A204.1 (cell line): ENCODE measurements at regions not wholly inside any gene's neighbourhood (a gene's known extent, or its start where the extent isn't known, plus 50 kb on each side); places are given as distances from the start of the nearest gene placed in this dataset.
A peak's percentile ranks its signal among the peaks of the same experiment; 100 is the strongest.

Experiments used
- FAIRE-seq: peaks from 2 replicates; lab custom pipeline; 2012; peaks lifted over from hg19 to GRCh38; lab: Jason Lieb, UNC

GRCh38 chr18:70494524-70494923, 205.7 kb downstream of the SOCS6 start:
- no peak for FAIRE-seq

GRCh38 chr18:70493461-70493860, 204.6 kb downstream of the SOCS6 start:
- FAIRE-seq = no peak

GRCh38 chr18:70491734-70492348, 203.0 kb downstream of the SOCS6 start:
- FAIRE-seq = peak; percentile 57

GRCh38 chr18:70489986-70490933, 201.4 kb downstream of the SOCS6 start:
- FAIRE-seq = peak; percentile 74

- FAIRE-seq = no peak
Measured at GRCh38 chr18:70489571-70489970, 200.7 kb downstream of the SOCS6 start.

- no peak for FAIRE-seq
Measured at GRCh38 chr18:70469916-70470315, 181.1 kb downstream of the SOCS6 start.

GRCh38 chr18:70468861-70469547, 180.2 kb downstream of the SOCS6 start:
- FAIRE-seq = no peak

GRCh38 chr18:70464343-70465114, 175.7 kb downstream of the SOCS6 start:
- FAIRE-seq = no peak

- FAIRE-seq = no peak
Measured at GRCh38 chr18:70463085-70463484, 174.2 kb downstream of the SOCS6 start.

GRCh38 chr18:70462078-70462439, 173.2 kb downstream of the SOCS6 start:
- FAIRE-seq = no peak

- FAIRE-seq = no peak
Measured at GRCh38 chr18:70461323-70462077, 172.7 kb downstream of the SOCS6 start.

GRCh38 chr18:70459731-70460130, 170.9 kb downstream of the SOCS6 start:
- FAIRE-seq = no peak

- FAIRE-seq = no peak
Measured at GRCh38 chr18:70459251-70459650, 170.4 kb downstream of the SOCS6 start.

- FAIRE-seq = no peak
Measured at GRCh38 chr18:70457788-70458187, 168.9 kb downstream of the SOCS6 start.

- no peak for FAIRE-seq
Measured at GRCh38 chr18:70457223-70457622, 168.4 kb downstream of the SOCS6 start.

GRCh38 chr18:70456376-70456775, 167.5 kb downstream of the SOCS6 start:
- FAIRE-seq = no peak

GRCh38 chr18:70455731-70456130, 166.9 kb downstream of the SOCS6 start:
- no peak for FAIRE-seq

GRCh38 chr18:70454704-70455322, 166.0 kb downstream of the SOCS6 start:
- FAIRE-seq = peak; percentile 97

- no peak for FAIRE-seq
Measured at GRCh38 chr18:70453058-70453775, 164.4 kb downstream of the SOCS6 start.

GRCh38 chr18:70452501-70452900, 163.7 kb downstream of the SOCS6 start:
- no peak for FAIRE-seq
